HEK293 (cell line): ENCODE measurements at regions not wholly inside any gene's neighbourhood (a gene's known extent, or its start where the extent isn't known, plus 50 kb on each side); places are given as distances from the start of the nearest gene placed in this dataset.

Experiments
- CTCF ChIA-PET: fragments of 350-600 bp; formaldehyde crosslinking; extraction: SDS; loops from one replicate; lab custom pipeline; 2021; ENCODE audit warnings: antibody characterized with exemption; lab: Yijun Ruan, JAX
- POLR2A ChIA-PET: fragments of 300-600 bp; formaldehyde crosslinking; extraction: SDS; loops from one replicate; lab custom pipeline; 2020; ENCODE audit warnings: antibody characterized with exemption, inconsistent platforms; lab: Yijun Ruan, JAX
- H3K27ac ChIP-seq: fragments of 200-500 bp; sonication (Bioruptor generic); 2 replicates; pipeline ENCODE4 v1.5.1; 2014; ENCODE audit warnings: low read depth, low read length, control low read depth, inconsistent platforms; ENCODE audit errors: extremely low read depth
- H3K36me3 ChIP-seq, 2 experiments: fragments of 200-500 bp in 1 of 2; sonication (Bioruptor generic) in 1 of 2; 1 replicate in 1 of 2; 2 replicates in 1 of 2; pipeline ENCODE4 v1.5.1; 2014 to 2017; ENCODE audit warnings: inconsistent platforms in 2 of 2, low read length in 2 of 2; ENCODE audit not compliant: control insufficient read depth in 2 of 2, insufficient read depth in 1 of 2
- H3K4me1 ChIP-seq: fragments of 200-500 bp; sonication (Bioruptor generic); 2 replicates; pipeline ENCODE4 v1.5.1; 2014; ENCODE audit warnings: mild to moderate bottlenecking, low read length, inconsistent platforms; ENCODE audit not compliant: control insufficient read depth, insufficient read depth
- H3K4me3 ChIP-seq: 2 replicates; pipeline ENCODE4 v1.5.1; 2011; ENCODE audit warnings: low read depth, mild to moderate bottlenecking, control low read depth, low read length, moderate library complexity
- H3K9me3 ChIP-seq: fragments of 200-500 bp; sonication (Bioruptor generic); 2 replicates; pipeline ENCODE4 v1.5.1; 2014; ENCODE audit warnings: low read depth, low read length, inconsistent platforms; ENCODE audit not compliant: control insufficient read depth, insufficient read depth
- HIC1 ChIP-seq: fragments of 450-650 bp; formaldehyde crosslinking; IDR thresholded peaks from 2 replicates; pipeline ENCODE4 v1.5.1; 2016; ENCODE audit warnings: missing biosample characterization, missing genetic modification characterization
- HOXC10 ChIP-seq: sonication (generic); formaldehyde crosslinking; IDR thresholded peaks from 2 replicates; pipeline ENCODE4 v1.8.1; 2023; ENCODE audit warnings: mild to moderate bottlenecking, missing genetic modification reagents
- SCRT2 ChIP-seq: fragments of 450-650 bp; formaldehyde crosslinking; IDR thresholded peaks from 2 replicates; pipeline ENCODE4 v1.5.1; 2016; ENCODE audit warnings: missing biosample characterization, missing genetic modification characterization
- YY1 ChIP-seq: fragments of 450-650 bp; formaldehyde crosslinking; IDR thresholded peaks from 2 replicates; pipeline ENCODE4 v1.5.1; 2018; ENCODE audit warnings: missing biosample characterization, missing genetic modification characterization
- ZBTB1 ChIP-seq: fragments of 450-650 bp; formaldehyde crosslinking; IDR thresholded peaks from 2 replicates; pipeline ENCODE4 v1.5.1; 2016; ENCODE audit warnings: missing biosample characterization, missing genetic modification characterization
- ZBTB21 ChIP-seq: fragments of 450-650 bp; formaldehyde crosslinking; IDR thresholded peaks from 2 replicates; pipeline ENCODE4 v1.5.1; 2017; ENCODE audit warnings: missing biosample characterization, missing genetic modification characterization
- ZBTB49 ChIP-seq: fragments of 450-650 bp; formaldehyde crosslinking; IDR thresholded peaks from 2 replicates; pipeline ENCODE4 v1.5.1; 2016; ENCODE audit warnings: missing biosample characterization, missing genetic modification characterization, low read depth
- ZBTB8A ChIP-seq: fragments of 450-650 bp; formaldehyde crosslinking; IDR thresholded peaks from 2 replicates; pipeline ENCODE4 v1.5.1; 2016; ENCODE audit warnings: missing biosample characterization, missing genetic modification characterization
- ZNF112 ChIP-seq: fragments of 450-650 bp; formaldehyde crosslinking; IDR thresholded peaks from 2 replicates; pipeline ENCODE4 v1.5.0; 2017; ENCODE audit warnings: missing biosample characterization, missing genetic modification characterization
- ZNF132 ChIP-seq: fragments of 450-650 bp; formaldehyde crosslinking; IDR thresholded peaks from 2 replicates; pipeline ENCODE4 v1.5.1; 2017; ENCODE audit warnings: missing biosample characterization, missing genetic modification characterization, borderline replicate concordance
- ZNF133 ChIP-seq: fragments of 450-650 bp; formaldehyde crosslinking; IDR thresholded peaks from 2 replicates; pipeline ENCODE4 v1.5.1; 2016; ENCODE audit warnings: missing biosample characterization, missing genetic modification characterization
- ZNF26 ChIP-seq: fragments of 450-650 bp; formaldehyde crosslinking; IDR thresholded peaks from 2 replicates; pipeline ENCODE4 v1.5.1; 2016; ENCODE audit warnings: missing biosample characterization, missing genetic modification characterization
- ZNF391 ChIP-seq: fragments of 450-650 bp; formaldehyde crosslinking; IDR thresholded peaks from 2 replicates; pipeline ENCODE4 v1.5.1; 2016; ENCODE audit warnings: low read depth, missing biosample characterization, missing genetic modification characterization, borderline replicate concordance
- ZNF548 ChIP-seq: fragments of 450-650 bp; formaldehyde crosslinking; IDR thresholded peaks from 2 replicates; pipeline ENCODE4 v1.5.1; 2016; ENCODE audit warnings: missing biosample characterization, missing genetic modification characterization
- ZNF549 ChIP-seq: fragments of 450-650 bp; IDR thresholded peaks from 2 replicates; pipeline ENCODE4 v1.5.1; 2018; ENCODE audit warnings: missing biosample characterization, missing genetic modification characterization, mild to moderate bottlenecking, inconsistent platforms, moderate library complexity
- ZNF561 ChIP-seq: fragments of 450-650 bp; IDR thresholded peaks from 2 replicates; pipeline ENCODE4 v1.5.1; 2018; ENCODE audit warnings: missing biosample characterization, missing genetic modification characterization, borderline replicate concordance
- ZNF747 ChIP-seq: fragments of 450-650 bp; formaldehyde crosslinking; IDR thresholded peaks from 2 replicates; pipeline ENCODE4 v1.5.1; 2016; ENCODE audit warnings: missing biosample characterization, missing genetic modification characterization
- ZNF768 ChIP-seq: fragments of 450-650 bp; formaldehyde crosslinking; IDR thresholded peaks from 2 replicates; pipeline ENCODE4 v1.5.1; 2018; ENCODE audit warnings: missing biosample characterization, mild to moderate bottlenecking, missing genetic modification characterization
- ZNF791 ChIP-seq: fragments of 450-650 bp; formaldehyde crosslinking; IDR thresholded peaks from 2 replicates; pipeline ENCODE4 v1.5.1; 2016; ENCODE audit warnings: missing biosample characterization, missing genetic modification characterization
- ZSCAN30 ChIP-seq: fragments of 450-650 bp; IDR thresholded peaks from 2 replicates; pipeline ENCODE4 v1.5.1; 2018; ENCODE audit warnings: missing biosample characterization, mild to moderate bottlenecking, missing genetic modification characterization, moderate library complexity
- TF ChIP-seq, protein P1 (sequence below): fragments of 450-650 bp; formaldehyde crosslinking; IDR thresholded peaks from 2 replicates; pipeline ENCODE4 v1.5.1; 2016; ENCODE audit warnings: missing biosample characterization, missing genetic modification characterization

GRCh38 chr9:1938135-1938534 is 77.0 kb upstream of the SMARCA2 start:
- POLR2A ChIA-PET = no interaction called here
- no peaks in the 10 kb centered on the region for H3K9me3 ChIP-seq
- no peak overlapping the region for H3K4me3 ChIP-seq
- CTCF ChIA-PET = interaction anchor here (0.6 to 1.5 kb wide), 3 partner anchors 11 to 152 kb away, joined by 3 to 4 read pairs (median 3); no protein-coding TSS in a partner anchor
- no peaks in the 10 kb centered on the region for H3K4me1 ChIP-seq
- no peak overlapping the region for H3K27ac ChIP-seq
- TF ChIP-seq ZNF747 (tag by site-specific recombination) (no peak), SCRT2 (tag by site-specific recombination) (no peak), ZNF768 (no peak)
- TF ChIP-seq, all 188 proteins: peak for 0
- H3K36me3 ChIP-seq = no peaks in the 10 kb centered on the region

DNA sequence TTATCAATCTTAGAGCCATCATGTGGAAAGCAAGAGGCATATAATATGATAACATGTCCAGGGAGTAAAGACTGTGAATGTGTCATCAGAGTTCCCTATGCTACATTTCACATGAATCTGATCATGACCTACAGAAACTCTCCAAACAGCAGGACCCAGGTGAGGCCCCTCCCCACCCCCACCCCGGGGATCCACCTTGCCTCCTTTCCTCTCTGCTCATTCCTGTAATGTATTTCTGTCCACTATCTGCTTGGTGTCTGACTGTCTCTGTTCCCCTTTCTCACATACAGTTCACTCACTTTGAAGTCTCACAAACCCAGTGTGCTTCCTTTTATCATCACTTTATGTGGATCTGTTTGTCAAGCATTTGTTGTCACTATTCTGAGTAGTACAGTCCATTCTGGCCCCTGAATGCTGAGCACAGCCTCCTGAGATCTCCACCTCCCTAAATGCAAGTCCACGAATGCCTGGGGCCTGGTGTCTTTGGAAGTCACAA is 76.4 kb upstream of the SMARCA2 start:
- CTCF ChIA-PET = interaction anchor here (1.1 to 1.5 kb wide), 5 partner anchors 10 to 101 kb away, joined by 3 to 4 read pairs (median 3); no protein-coding TSS in a partner anchor

More for the DNA sequence above, 76.4 kb upstream of the SMARCA2 start:
- no peaks in the 10 kb centered on the region for H3K4me1 ChIP-seq
- no peaks in the 10 kb centered on the region for H3K9me3 ChIP-seq
- POLR2A ChIA-PET = no interaction called here
- no peak overlapping the region for H3K4me3 ChIP-seq
- H3K27ac ChIP-seq = no peak overlapping the region
- no peaks in the 10 kb centered on the region for H3K36me3 ChIP-seq
- TF ChIP-seq, protein P1, sequence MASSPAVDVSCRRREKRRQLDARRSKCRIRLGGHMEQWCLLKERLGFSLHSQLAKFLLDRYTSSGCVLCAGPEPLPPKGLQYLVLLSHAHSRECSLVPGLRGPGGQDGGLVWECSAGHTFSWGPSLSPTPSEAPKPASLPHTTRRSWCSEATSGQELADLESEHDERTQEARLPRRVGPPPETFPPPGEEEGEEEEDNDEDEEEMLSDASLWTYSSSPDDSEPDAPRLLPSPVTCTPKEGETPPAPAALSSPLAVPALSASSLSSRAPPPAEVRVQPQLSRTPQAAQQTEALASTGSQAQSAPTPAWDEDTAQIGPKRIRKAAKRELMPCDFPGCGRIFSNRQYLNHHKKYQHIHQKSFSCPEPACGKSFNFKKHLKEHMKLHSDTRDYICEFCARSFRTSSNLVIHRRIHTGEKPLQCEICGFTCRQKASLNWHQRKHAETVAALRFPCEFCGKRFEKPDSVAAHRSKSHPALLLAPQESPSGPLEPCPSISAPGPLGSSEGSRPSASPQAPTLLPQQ = no peak
- TF ChIP-seq ZNF26 (tag by site-specific recombination) = no peak
- no peak for TF ChIP-seq ZNF561 (tag by site-specific recombination)
- no peak for TF ChIP-seq YY1 (tag by site-specific recombination)
- no peak for TF ChIP-seq ZNF391 (tag by site-specific recombination)
- no peak for TF ChIP-seq ZNF791 (tag by site-specific recombination)
- TF ChIP-seq ZNF112 (tag by site-specific recombination) = no peak
- no peak for TF ChIP-seq ZNF133
- no peak for TF ChIP-seq HOXC10 (CRISPR knock-in tag)
- no peak for TF ChIP-seq ZBTB8A (tag by site-specific recombination)
- TF ChIP-seq ZNF132 (tag by site-specific recombination) = no peak
- no peak for TF ChIP-seq ZNF548
- no peak for TF ChIP-seq ZBTB49 (tag by site-specific recombination)
- TF ChIP-seq HIC1 (tag by site-specific recombination) = no peak
- TF ChIP-seq ZNF549 = no peak
- no peak for TF ChIP-seq ZBTB21
- TF ChIP-seq ZSCAN30 (tag by site-specific recombination) = no peak
- no peak for TF ChIP-seq ZBTB1 (tag by site-specific recombination)
